Suppressor macrophage treated with lipopolysaccharide for 1 hour (primary cell): ENCODE measurements at regions not wholly inside any gene's neighbourhood (a gene's known extent, or its start where the extent isn't known, plus 50 kb on each side); places are given as distances from the start of the nearest gene placed in this dataset.
"Not testable (repeated sequence)": the region's sequence is repeated elsewhere in the genome, so short reads cannot be mapped to it uniquely, and the experiment has no call there.

Experiments used
- DNase-seq, 3 donors: peaks; one replicate each; pipeline ENCODE4 v3.0.0-alpha.2; 2020 to 2022

DNA sequence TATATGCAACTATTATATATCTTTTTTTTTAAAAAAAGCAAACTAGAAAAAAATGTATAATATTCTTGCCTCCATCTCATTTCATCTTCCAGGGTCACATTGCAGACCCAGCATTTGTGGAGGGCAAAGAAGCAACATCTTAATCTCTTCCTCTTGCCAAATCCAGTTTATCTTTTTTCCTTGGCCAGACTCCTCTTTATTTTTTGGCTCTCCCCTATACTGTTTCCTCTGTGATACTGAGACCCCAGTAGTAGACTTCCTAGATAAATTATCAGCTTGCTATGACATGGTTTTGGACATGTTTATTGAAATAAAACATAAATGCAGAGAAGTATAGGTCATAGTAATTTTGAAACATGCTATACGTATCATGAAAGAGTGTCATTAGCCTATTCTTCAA, 303.8 kb upstream of the DDHD1 start:
- no peak for DNase-seq

DNA sequence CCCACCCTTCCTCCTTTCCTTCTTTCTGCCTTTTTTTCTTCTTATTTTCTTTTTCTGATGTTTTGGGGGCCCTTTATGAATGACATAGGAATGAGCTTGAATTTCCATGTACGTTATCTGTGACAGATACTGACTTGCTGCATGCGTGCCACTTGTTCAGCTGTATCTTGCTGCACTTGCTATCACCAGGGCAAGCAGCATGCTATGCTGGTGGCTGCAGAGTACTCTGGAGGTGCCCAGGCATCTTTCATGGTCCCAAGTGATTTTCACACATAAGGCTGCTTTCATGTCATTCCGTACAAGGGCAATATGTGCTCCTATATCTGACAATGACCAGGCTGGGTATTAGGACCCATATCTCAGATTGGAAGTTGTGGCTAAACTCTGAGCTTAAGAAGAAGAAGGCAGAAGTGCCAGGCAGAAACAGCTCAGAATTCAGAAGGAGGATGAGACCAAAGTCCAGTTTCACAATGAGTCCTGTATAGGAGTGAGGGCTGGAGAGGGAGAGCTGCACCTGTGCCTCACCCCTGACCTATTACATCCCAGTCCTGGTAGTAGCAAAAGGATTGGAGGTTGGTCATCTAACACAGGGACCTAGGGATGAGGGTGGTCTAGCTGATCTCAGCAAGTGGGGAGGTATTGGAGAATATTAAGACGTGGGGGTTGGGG, 299.0 kb upstream of the DDHD1 start:
- DNase-seq: no peak

GRCh38 chr14:53450871-53451270, 297.7 kb upstream of the DDHD1 start:
- DNase-seq: no peak

DNA sequence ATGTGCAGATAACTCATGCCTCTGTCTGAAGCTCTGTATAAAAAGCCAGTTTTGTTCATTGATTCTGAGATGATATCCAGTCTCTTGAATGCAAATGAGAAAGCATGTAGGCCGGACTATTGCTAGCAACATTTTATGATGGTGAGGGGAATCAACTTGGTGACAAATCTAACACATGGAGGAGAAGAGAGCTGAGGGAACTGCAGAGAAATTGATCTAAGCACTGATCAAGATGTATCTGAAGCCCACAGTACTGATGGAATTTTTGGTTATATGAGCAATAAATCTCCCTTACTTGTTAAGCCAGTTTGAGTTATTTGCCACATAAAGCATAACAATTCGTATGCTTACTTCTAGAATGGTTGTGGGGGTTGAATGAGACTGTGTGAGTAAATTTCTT, 295.6 kb upstream of the DDHD1 start:
- DNase-seq: no peak

DNA sequence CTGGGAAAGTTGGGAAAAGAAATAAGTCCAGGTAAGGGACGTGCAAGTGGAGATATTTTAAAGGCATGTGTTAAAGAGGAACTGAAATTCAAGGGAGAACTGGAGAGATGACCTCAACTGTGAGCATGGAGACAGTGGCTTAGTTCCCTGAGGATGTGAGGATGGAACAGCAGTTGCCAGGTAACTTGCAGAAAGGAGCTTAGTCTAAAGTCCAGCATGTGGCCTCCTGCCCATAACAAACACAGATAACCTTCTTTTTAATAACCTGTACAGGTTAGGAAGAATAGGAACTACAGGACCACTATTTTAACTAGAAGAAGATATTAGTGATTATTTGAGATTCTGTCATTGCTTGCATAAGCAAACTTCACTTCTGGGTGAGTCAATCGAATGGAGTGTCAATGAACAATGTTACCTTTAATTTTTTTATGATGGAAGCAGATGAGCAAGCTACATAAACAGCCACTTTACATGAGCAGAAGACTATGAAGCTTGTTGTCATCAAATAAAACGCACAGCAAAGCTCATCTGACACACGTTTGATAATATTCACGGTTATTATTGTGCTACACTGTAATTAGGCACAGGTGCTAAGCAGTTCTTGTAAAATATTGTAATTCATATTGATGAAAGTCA, 291.7 kb upstream of the DDHD1 start:
- no peak for DNase-seq

GRCh38 chr14:53441789-53442188, 288.7 kb upstream of the DDHD1 start:
- DNase-seq: no peak

GRCh38 chr14:53437858-53438257, 284.7 kb upstream of the DDHD1 start:
- DNase-seq: no peak

GRCh38 chr14:53432378-53432802, 279.3 kb upstream of the DDHD1 start:
- peak in 2 of 3 donors; percentile 10 to 16 for DNase-seq

- DNase-seq: no peak
Observed at GRCh38 chr14:53430870-53431269, 277.7 kb upstream of the DDHD1 start.

- DNase-seq: no peak
Observed at GRCh38 chr14:53412819-53413675, 259.9 kb upstream of the DDHD1 start.

- no peak for DNase-seq
Observed at GRCh38 chr14:53411125-53411524, 258.0 kb upstream of the DDHD1 start.

- no peak for DNase-seq
Observed at GRCh38 chr14:53409969-53410368, 256.8 kb upstream of the DDHD1 start.

DNA sequence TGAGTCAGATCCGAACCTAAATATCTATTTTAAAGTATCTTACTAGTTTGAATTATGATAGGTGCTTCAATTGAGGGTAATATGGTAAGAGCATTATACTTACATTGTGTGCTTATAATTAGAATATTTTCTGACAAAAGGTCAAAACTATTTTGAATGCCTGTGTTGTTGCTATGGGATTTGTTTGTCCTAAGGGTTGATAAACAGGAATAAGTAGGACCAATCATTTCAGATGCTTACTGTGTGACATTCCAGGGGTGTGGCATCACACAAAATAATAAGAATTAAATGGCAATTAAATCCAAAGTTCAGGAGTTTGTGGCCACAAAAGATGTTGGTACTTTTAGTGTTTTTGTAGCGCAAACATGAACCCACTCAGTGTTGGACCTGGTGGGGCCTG, 256.2 kb upstream of the DDHD1 start:
- DNase-seq: no peak

DNA sequence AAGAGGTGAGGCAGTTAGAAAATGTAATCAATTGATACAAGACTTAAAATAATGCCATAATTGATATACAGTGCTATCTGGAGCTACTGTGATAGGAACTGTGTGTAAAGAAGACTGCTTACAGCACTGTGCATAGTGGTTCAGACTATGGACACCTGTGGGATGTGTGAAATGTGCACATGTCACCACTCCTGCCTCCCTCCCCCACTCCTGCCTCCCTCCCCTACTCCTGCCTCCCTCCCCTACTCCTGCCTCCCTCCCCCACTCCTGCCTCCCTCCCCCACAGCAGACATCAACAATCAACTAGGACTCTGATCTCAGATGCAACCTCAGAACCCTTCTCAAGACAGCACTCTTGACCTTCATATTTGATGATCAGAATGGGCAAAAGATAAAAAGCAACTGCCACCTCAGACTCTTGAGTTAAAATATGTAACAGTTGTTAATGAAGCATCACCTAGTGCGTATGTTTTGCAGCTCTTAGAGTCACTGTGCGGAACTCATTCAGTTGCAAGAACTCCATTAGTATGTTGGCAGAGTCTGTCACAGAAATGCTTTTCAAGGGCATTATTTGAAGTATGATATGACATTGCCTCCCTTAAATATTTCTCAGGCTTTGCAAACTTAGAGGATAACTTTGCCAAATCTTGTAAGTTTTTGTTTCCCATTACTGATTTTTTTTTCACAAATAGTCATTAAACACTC, 255.2 kb upstream of the DDHD1 start:
- DNase-seq: no peak

- DNase-seq: no peak
Observed at GRCh38 chr14:53406519-53406918, 253.4 kb upstream of the DDHD1 start.

- DNase-seq: no peak
Observed at GRCh38 chr14:53401646-53402045, 248.5 kb upstream of the DDHD1 start.

- DNase-seq: no peak
Observed at GRCh38 chr14:53399057-53399456, 245.9 kb upstream of the DDHD1 start.

GRCh38 chr14:53398616-53399015, 245.5 kb upstream of the DDHD1 start:
- no peak for DNase-seq

DNA sequence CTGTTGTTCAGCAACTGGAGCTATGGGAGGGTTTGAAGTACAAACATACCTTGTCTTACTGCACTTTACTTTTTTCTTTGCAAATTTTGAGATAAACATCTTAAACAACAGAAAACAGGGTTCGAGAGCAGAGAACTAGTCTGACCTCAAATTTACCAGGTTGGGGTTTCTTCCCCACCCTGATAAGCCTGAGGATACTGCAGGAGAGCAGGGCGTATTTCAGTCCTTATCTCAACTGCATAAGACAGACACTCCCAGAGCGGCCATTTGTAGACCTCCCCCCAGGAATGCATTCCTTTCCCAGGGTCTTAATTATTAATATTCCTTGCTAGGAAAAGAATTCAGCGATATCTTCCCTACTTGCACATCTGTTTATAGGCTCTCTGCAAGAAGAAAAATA, 242.1 kb upstream of the DDHD1 start:
- not testable (repeated sequence) for DNase-seq

DNA sequence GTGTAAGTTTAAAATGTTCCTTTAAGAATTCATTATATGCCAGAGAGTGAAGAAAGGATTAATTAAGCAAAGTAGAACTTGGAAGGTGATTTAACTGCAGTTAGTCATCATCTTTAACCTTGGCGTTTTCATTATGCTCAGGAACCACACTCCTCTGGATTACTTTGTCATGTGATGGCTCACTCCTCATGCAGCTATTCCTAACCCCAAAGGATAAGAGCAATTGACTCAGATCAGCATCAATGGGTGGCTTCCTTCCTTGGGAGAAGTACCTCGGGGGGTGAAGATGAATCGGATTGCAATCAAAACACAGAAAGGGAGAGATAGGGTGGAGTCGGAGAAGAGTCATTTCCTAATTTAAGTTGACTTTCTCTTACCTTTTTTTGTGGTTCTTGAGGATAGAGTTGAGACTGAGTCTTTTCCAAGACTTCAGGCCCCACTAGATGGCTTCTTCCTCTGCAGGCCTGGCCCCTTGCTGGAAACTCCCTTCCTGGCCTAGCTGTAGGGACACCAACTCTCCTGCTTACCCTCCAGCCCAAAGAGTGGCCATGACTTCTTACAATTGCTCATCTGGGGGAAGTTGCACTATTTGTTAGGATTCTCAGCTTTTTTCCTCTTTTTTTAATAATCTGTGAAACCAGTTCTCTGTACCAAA, 238.6 kb upstream of the DDHD1 start:
- no peak for DNase-seq

DNA sequence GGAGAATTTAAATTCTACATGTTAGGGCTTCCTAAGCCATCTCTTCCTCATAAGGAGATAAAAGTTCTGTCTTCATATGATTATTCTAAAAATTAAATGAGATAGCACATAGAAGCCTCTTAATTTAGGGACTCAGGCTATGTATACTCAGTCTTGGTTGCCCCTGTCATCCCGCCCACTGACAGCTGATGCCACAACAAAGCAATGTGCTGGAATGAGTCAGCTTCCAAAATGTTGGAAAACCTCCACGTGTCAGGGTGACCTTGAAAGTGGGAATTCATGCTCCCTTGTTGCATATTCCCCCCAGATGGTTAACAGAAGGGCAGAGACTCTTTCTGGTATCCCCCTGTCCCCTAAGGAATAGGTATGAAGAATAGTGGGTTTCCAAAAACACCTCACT, 238.0 kb upstream of the DDHD1 start:
- no peak for DNase-seq

- DNase-seq: no peak
Observed at GRCh38 chr14:53390008-53390407, 236.9 kb upstream of the DDHD1 start.

- DNase-seq: no peak
Observed at GRCh38 chr14:53389202-53389601, 236.1 kb upstream of the DDHD1 start.
